Naive thymus-derived CD4-positive, alpha-beta T cell (primary cell): ENCODE measurements at regions not wholly inside any gene's neighbourhood (a gene's known extent, or its start where the extent isn't known, plus 50 kb on each side); places are given as distances from the start of the nearest gene placed in this dataset.

Experiments
- ATAC-seq: fragments of 150-1000 bp; cut with Tn5 transposase; 2 replicates; pipeline ENCODE4 v1.10.0; 2021; ENCODE audit warnings: mild to moderate bottlenecking, moderate library complexity
- CTCF ChIA-PET: fragments of 350-600 bp; sonication (Branson Sonifier 250); formaldehyde crosslinking; loops from one replicate; lab custom pipeline; 2021; ENCODE audit warnings: antibody characterized with exemption; lab: Charles Lee
- POLR2A ChIA-PET: fragments of 350-600 bp; sonication (Branson Sonifier 250); formaldehyde crosslinking; loops from one replicate; lab custom pipeline; 2021; ENCODE audit warnings: antibody characterized with exemption, inconsistent platforms; lab: Charles Lee
- DNase-seq, 9 donors: peaks; one replicate each; pipeline versions ENCODE4 v3.0.0 to v3.0.0-alpha.2; 2020 to 2022; ENCODE audit warnings: mixed read lengths in 1 of 9
- H3K27ac ChIP-seq: one replicate; pipeline ENCODE4 v1.7.0; 2013; ENCODE audit warnings: mild to moderate bottlenecking, low read depth, low read length, moderate library complexity
- H3K27me3 ChIP-seq, 2 donors: one replicate each; pipeline ENCODE4 v1.7.0; 2013; ENCODE audit warnings: low read length in 2 of 2, mild to moderate bottlenecking in 2 of 2, moderate library complexity in 2 of 2; ENCODE audit not compliant: control insufficient read depth in 2 of 2, insufficient read depth in 2 of 2
- H3K36me3 ChIP-seq, 3 experiments: 1 replicate in 2 of 3; 2 replicates in 1 of 3; pipeline ENCODE4 v1.7.0; 2013; ENCODE audit warnings: low read length in 3 of 3, mild to moderate bottlenecking in 3 of 3, moderate library complexity in 1 of 3; ENCODE audit not compliant: insufficient read depth in 3 of 3, control insufficient read depth in 2 of 3
- H3K4me1 ChIP-seq, 2 donors: one replicate each; pipeline ENCODE4 v1.7.0; 2013; ENCODE audit warnings: low read length in 2 of 2, mild to moderate bottlenecking in 2 of 2, moderate library complexity in 1 of 2; ENCODE audit not compliant: control insufficient read depth in 2 of 2, insufficient read depth in 2 of 2
- H3K4me3 ChIP-seq: 2 replicates; pipeline ENCODE4 v1.7.0; 2013; ENCODE audit warnings: mild to moderate bottlenecking, low read length
- H3K9me3 ChIP-seq, 3 experiments: 1 replicate in 2 of 3; 2 replicates in 1 of 3; pipeline ENCODE4 v1.7.0; 2013; ENCODE audit warnings: low read length in 3 of 3; ENCODE audit not compliant: control insufficient read depth in 2 of 3
- H3K27ac Mint-ChIP-seq, 9 donors: one replicate each; pipeline ENCODE4 v1.8.0; 2020 to 2022; ENCODE audit warnings: mixed read lengths in 9 of 9, mild to moderate bottlenecking in 8 of 9, moderate library complexity in 5 of 9, inconsistent platforms in 2 of 9
- H3K27me3 Mint-ChIP-seq, 5 donors: one replicate each; pipeline ENCODE4 v1.8.0; 2021 to 2022; ENCODE audit warnings: mixed read lengths in 5 of 5, mild to moderate bottlenecking in 1 of 5
- H3K36me3 Mint-ChIP-seq, 5 donors: one replicate each; pipeline ENCODE4 v1.8.0; 2020 to 2022; ENCODE audit warnings: mixed read lengths in 5 of 5, mild to moderate bottlenecking in 3 of 5, inconsistent platforms in 1 of 5
- H3K4me1 Mint-ChIP-seq, 7 donors: one replicate each; pipeline ENCODE4 v1.8.0; 2020 to 2022; ENCODE audit warnings: mixed read lengths in 7 of 7, mild to moderate bottlenecking in 3 of 7, inconsistent platforms in 1 of 7
- H3K4me3 Mint-ChIP-seq, 10 donors: one replicate each; pipeline ENCODE4 v1.8.0; 2020 to 2022; ENCODE audit warnings: mild to moderate bottlenecking in 10 of 10, mixed read lengths in 10 of 10, moderate library complexity in 6 of 10, inconsistent platforms in 2 of 10
- H3K9me3 Mint-ChIP-seq, 11 donors: one replicate each; pipeline ENCODE4 v1.8.0; 2020 to 2022; ENCODE audit warnings: mixed read lengths in 11 of 11, mild to moderate bottlenecking in 4 of 11, inconsistent platforms in 1 of 11, moderate library complexity in 1 of 11
- intact Hi-C, 2 donors: fragments of 100-400 bp; cut with micrococcal nuclease; formaldehyde crosslinking; loops; one replicate each; pipeline ENCODE4 v1.15.1; 2023

DNA sequence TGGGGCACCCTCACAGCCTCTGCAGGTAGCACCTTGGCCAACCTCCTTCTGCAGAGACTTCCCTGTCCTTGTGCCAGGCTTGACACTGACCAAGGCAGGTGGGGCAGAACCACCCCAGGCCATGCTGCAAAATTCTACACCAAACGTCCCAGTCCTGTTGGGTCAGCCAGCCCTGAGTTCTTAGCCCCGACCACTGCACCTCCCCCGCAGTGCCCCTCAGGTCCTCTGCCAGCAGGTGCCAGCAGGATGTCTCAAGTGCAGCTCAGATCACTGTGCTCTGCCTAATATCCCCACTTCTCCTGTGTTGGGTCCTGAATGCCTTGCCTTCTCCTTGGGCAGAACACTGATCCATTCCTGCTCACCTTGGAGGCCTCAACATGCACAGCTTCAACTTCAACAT, 999.7 kb downstream of the TBC1D22A start:
- H3K9me3 ChIP-seq, result no peaks in the 10 kb centered on the region
- H3K36me3 ChIP-seq, result no peaks in the 10 kb centered on the region
- no peak overlapping the region for H3K27ac Mint-ChIP-seq
- H3K36me3 Mint-ChIP-seq, result peaks cover 0 to 4% (median 0%) of the 10 kb centered on the region in 5 donors
- ATAC-seq (no peak), DNase-seq (no peak)
- peaks cover 0 to 35% (median 29%) of the 10 kb centered on the region in 5 donors for H3K27me3 Mint-ChIP-seq
- ChIA-PET POLR2A (no interaction called here), CTCF (no interaction called here)
- no peak overlapping the region for H3K4me3 Mint-ChIP-seq
- peaks cover 0 to 7% (median 0%) of the 10 kb centered on the region in 11 donors for H3K9me3 Mint-ChIP-seq
- intact Hi-C loops, result no loop called here
- H3K4me1 Mint-ChIP-seq, result no peaks in the 10 kb centered on the region
- H3K4me1 ChIP-seq, result no peaks in the 10 kb centered on the region
- H3K27ac ChIP-seq, result no peak overlapping the region
- H3K27me3 ChIP-seq, result no peaks in the 10 kb centered on the region
- no peak overlapping the region for H3K4me3 ChIP-seq

DNA sequence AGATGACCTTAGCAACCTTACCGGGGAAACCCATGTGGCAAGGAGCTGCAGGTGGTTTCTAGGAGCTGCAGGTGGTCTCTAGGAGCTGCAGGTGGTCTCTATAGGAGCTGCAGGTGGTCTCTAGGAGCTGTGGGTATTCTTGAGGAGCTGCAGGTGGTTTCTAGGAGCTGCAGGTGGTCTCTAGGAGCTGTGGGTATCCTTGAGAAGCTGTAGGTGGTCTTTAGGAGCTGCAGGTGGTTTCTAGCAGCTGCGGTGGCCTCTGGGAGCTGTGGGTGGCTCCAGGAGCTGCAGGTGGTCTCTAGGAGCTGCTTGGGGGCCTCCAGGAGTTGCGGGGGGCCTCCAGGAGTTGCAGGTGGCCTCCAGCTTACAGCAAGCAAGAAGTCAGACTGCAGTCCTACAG, 997.5 kb downstream of the TBC1D22A start:
- H3K4me3 ChIP-seq, result no peak overlapping the region
- no peaks in the 10 kb centered on the region for H3K4me1 ChIP-seq
- no peaks in the 10 kb centered on the region for H3K27me3 ChIP-seq
- peaks cover 0 to 4% (median 0%) of the 10 kb centered on the region in 5 donors for H3K36me3 Mint-ChIP-seq
- no peak overlapping the region for H3K4me3 Mint-ChIP-seq
- CTCF ChIA-PET, result no interaction called here
- no peak overlapping the region for H3K27ac Mint-ChIP-seq
- POLR2A ChIA-PET, result no interaction called here
- no peaks in the 10 kb centered on the region for H3K4me1 Mint-ChIP-seq
- intact Hi-C loops, result no loop called here
- H3K27ac ChIP-seq, result no peak overlapping the region
- H3K27me3 Mint-ChIP-seq, result peaks cover 0 to 22% (median 20%) of the 10 kb centered on the region in 5 donors
- H3K9me3 Mint-ChIP-seq, result peaks cover 0 to 6% (median 0%) of the 10 kb centered on the region in 11 donors
- no peaks in the 10 kb centered on the region for H3K9me3 ChIP-seq
- no peaks in the 10 kb centered on the region for H3K36me3 ChIP-seq
- no peak for DNase-seq
- no peak for ATAC-seq

DNA sequence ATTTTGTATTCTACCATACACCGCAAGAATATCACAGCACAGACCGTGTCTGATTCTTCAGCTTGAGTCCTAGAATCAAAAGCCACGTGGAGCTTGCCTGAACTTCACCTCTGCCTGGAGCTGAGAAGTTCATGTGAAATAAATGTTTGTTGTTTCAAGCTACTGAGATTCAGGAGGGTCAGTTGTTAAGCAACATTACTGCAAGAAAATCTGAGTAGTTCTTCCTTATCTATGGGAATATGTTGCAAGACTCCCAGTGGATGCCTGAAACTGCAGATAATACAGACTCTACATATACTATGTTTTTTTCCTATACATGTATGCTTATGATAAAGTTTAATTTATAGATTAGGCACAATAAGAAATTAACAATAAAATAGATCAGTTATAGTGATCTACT, 995.3 kb downstream of the TBC1D22A start:
- no peaks in the 10 kb centered on the region for H3K4me1 Mint-ChIP-seq
- ChIA-PET POLR2A (no interaction called here), CTCF (no interaction called here)
- peaks cover 0 to 4% (median 0%) of the 10 kb centered on the region in 5 donors for H3K36me3 Mint-ChIP-seq
- H3K27me3 Mint-ChIP-seq, result peaks cover 0 to 18% (median 6%) of the 10 kb centered on the region in 5 donors
- Histone ChIP-seq H3K9me3 (no peaks in the 10 kb centered on the region), H3K4me1 (no peaks in the 10 kb centered on the region), H3K27ac (no peak overlapping the region), H3K4me3 (no peak overlapping the region), H3K27me3 (no peaks in the 10 kb centered on the region), H3K36me3 (no peaks in the 10 kb centered on the region)
- ATAC-seq, result no peak
- no peak for DNase-seq
- peaks cover 0 to 4% (median 0%) of the 10 kb centered on the region in 11 donors for H3K9me3 Mint-ChIP-seq
- intact Hi-C loops, result no loop called here
- H3K27ac Mint-ChIP-seq, result no peak overlapping the region
- H3K4me3 Mint-ChIP-seq, result no peak overlapping the region

DNA sequence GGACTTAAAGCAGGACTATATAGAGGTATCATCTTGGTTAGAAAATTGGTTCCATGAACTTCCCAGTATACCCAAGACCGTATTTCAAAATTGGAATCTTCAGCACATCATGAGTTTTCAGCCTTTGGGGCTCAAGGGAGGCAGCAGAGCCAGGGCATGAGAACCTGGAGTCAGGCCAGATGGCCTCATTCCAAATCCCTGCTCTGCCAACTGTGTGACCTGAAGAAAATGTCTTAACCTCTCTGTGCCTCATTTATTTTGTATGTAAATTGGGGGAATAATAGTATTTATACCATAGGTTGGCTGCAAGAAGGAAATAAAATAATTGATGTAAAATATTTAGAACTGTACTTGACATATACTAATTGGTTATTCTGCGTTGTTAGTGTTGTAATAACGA, 987.6 kb downstream of the TBC1D22A start:
- no peak overlapping the region for H3K27ac ChIP-seq
- H3K36me3 ChIP-seq, result no peaks in the 10 kb centered on the region
- ChIA-PET CTCF (no interaction called here), POLR2A (no interaction called here)
- H3K9me3 ChIP-seq, result no peaks in the 10 kb centered on the region
- intact Hi-C loops, result no loop called here
- H3K4me3 Mint-ChIP-seq, result no peak overlapping the region
- no peak overlapping the region for H3K27ac Mint-ChIP-seq
- H3K4me1 ChIP-seq, result no peaks in the 10 kb centered on the region
- DNase-seq, result no peak
- no peaks in the 10 kb centered on the region for H3K4me1 Mint-ChIP-seq
- H3K4me3 ChIP-seq, result no peak overlapping the region
- H3K27me3 ChIP-seq, result no peaks in the 10 kb centered on the region
- peaks cover 0 to 4% (median 0%) of the 10 kb centered on the region in 11 donors for H3K9me3 Mint-ChIP-seq
- H3K36me3 Mint-ChIP-seq, result no peaks in the 10 kb centered on the region
- ATAC-seq, result no peak
- H3K27me3 Mint-ChIP-seq, result peaks cover 0 to 42% (median 32%) of the 10 kb centered on the region in 5 donors

DNA sequence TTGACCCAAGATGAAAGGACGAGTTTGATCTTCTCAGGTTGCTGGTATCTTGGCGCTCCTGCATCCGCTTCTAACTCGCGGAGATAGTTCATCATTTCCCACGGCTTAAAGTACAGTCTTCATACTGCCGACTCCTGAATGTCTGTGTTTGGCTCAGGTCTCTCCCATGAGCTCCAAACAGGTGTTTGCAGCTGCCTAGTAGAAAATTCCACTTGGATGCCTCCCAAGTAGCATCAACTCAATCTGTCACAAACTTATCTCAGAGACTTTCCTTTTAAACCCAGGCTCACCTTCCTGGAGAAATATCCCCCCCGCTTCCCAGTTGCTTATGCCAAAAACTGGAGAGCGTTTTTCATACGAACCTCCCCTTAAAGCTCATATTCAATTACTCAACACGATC, 986.5 kb downstream of the TBC1D22A start:
- intact Hi-C loops, result no loop called here
- no peak overlapping the region for H3K4me3 Mint-ChIP-seq
- H3K27ac ChIP-seq, result no peak overlapping the region
- no peaks in the 10 kb centered on the region for H3K4me1 ChIP-seq
- no peaks in the 10 kb centered on the region for H3K27me3 ChIP-seq
- H3K27me3 Mint-ChIP-seq, result peaks cover 0 to 39% (median 32%) of the 10 kb centered on the region in 5 donors
- peaks cover 0 to 4% (median 0%) of the 10 kb centered on the region in 11 donors for H3K9me3 Mint-ChIP-seq
- ChIA-PET CTCF (no interaction called here), POLR2A (no interaction called here)
- no peaks in the 10 kb centered on the region for H3K4me1 Mint-ChIP-seq
- H3K4me3 ChIP-seq, result no peak overlapping the region
- H3K27ac Mint-ChIP-seq, result no peak overlapping the region
- DNase-seq (no peak), ATAC-seq (no peak)
- H3K36me3 ChIP-seq, result no peaks in the 10 kb centered on the region
- no peaks in the 10 kb centered on the region for H3K9me3 ChIP-seq
- no peaks in the 10 kb centered on the region for H3K36me3 Mint-ChIP-seq

DNA sequence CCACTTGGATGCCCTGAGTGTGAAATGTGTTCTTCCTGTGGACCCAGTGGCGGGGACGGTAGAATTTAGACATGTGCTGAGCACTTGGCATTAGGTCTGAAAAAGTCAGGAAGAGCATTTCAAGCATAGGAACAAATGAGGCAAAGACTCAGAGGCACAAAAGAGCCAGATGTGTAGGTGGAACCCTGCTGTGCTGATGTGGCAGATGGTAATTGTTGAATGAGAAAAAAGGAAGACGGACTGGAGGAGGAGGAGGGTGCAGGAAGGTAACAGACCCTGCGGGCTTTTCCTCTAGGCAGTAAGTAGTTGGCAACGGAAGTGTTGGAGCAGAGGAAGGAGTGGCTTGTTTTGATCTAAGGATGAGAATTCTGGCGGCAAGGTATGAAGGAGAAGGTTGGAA, 985.8 kb downstream of the TBC1D22A start:
- H3K4me1 Mint-ChIP-seq, result no peaks in the 10 kb centered on the region
- ATAC-seq (no peak), DNase-seq (no peak)
- no peaks in the 10 kb centered on the region for H3K4me1 ChIP-seq
- H3K27me3 Mint-ChIP-seq, result peaks cover 0 to 37% (median 32%) of the 10 kb centered on the region in 5 donors
- no peaks in the 10 kb centered on the region for H3K36me3 Mint-ChIP-seq
- H3K9me3 Mint-ChIP-seq, result peaks cover 0 to 4% (median 0%) of the 10 kb centered on the region in 11 donors
- no peak overlapping the region for H3K4me3 Mint-ChIP-seq
- ChIA-PET POLR2A (no interaction called here), CTCF (no interaction called here)
- no peaks in the 10 kb centered on the region for H3K9me3 ChIP-seq
- H3K27me3 ChIP-seq, result no peaks in the 10 kb centered on the region
- no peaks in the 10 kb centered on the region for H3K36me3 ChIP-seq
- H3K27ac ChIP-seq, result no peak overlapping the region
- no peak overlapping the region for H3K4me3 ChIP-seq
- intact Hi-C loops, result no loop called here
- peak overlapping the region in 1 of 9 donors; percentile 36 for H3K27ac Mint-ChIP-seq

DNA sequence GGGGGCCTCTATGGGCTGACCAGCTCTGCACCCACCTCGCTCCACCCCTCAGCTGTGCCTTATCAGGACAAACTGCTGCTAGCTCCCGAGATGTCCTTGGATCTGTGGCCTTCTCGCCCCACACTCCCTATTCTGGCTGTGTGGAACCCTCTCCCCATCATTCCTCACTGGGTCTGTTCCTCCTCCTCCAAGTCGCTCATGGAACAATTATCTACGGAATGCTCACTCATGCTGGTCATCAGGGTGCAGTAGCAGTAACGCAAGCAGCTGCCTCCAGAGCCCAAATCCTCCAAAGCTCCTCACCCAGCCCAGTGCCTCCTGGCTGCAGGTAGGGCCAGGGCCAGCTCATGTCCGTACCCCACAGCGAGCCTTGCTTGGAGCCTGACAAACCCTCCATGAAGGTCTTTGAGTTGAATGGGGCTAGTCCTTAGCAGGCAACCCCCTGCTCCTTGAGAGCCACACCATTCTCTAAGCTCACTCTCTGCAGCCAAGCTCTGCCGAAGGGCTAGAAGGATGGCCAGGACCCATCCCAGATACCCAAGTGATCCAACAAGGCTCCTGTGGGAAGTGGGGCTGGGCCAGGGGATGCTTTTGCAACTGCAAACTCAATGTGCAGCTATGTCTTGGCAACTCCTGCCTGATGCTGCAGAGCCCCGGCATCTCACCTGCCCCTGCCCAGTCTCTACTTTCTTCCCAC, 977.8 kb downstream of the TBC1D22A start:
- no peak overlapping the region for H3K27ac Mint-ChIP-seq
- ATAC-seq, result no peak
- H3K27ac ChIP-seq, result no peak overlapping the region
- H3K9me3 ChIP-seq, result no peaks in the 10 kb centered on the region
- H3K27me3 Mint-ChIP-seq, result peaks cover 0 to 25% (median 12%) of the 10 kb centered on the region in 5 donors
- H3K4me3 ChIP-seq, result no peak overlapping the region
- ChIA-PET POLR2A (no interaction called here), CTCF (interaction anchor here (0.6 kb wide), 1 partner anchor 871 kb away, joined by 3 read pairs; no protein-coding TSS in a partner anchor)
- H3K36me3 Mint-ChIP-seq, result no peaks in the 10 kb centered on the region
- H3K4me1 Mint-ChIP-seq, result no peaks in the 10 kb centered on the region
- H3K36me3 ChIP-seq, result no peaks in the 10 kb centered on the region
- no peaks in the 10 kb centered on the region for H3K4me1 ChIP-seq
- intact Hi-C loops, result no loop called here
- H3K4me3 Mint-ChIP-seq, result no peak overlapping the region
- no peak for DNase-seq
- H3K27me3 ChIP-seq, result no peaks in the 10 kb centered on the region
- peaks cover 0 to 2% (median 0%) of the 10 kb centered on the region in 11 donors for H3K9me3 Mint-ChIP-seq
